22Rv1 (cell line): ENCODE measurements at regions not wholly inside any gene's neighbourhood (a gene's known extent, or its start where the extent isn't known, plus 50 kb on each side); places are given as distances from the start of the nearest gene placed in this dataset.

Experiments used
- ZFX ChIP-seq: fragments of 450-650 bp; IDR thresholded peaks from 2 replicates; pipeline ENCODE4 v1.6.1; 2017; ENCODE audit warnings: antibody characterized with exemption, borderline replicate concordance
- TF ChIP-seq, protein P1 (sequence below): fragments of 450-650 bp; IDR thresholded peaks from 2 replicates; pipeline ENCODE4 v1.5.1; 2017; ENCODE audit warnings: mild to moderate bottlenecking

DNA sequence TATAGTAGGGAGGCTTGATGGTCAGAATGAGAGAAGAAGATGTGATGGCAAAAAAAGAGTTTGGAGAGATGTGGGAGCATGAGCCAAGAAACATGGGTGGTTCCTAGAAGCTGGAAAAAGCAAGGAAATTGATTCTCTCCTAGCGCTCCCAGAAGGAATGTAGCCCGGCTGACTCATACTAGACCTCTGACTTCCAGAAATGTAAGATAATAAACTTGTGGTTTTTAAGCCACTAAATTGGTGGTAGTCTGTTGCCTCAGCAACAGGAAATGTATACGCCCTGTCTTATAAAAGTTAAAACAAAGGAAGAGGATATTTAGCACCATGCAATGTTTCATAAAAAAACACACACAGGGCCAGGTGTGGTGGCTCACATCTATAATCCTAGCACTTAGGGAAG is 182.7 kb upstream of the PCDH7 start:
- TF ChIP-seq, protein P1, sequence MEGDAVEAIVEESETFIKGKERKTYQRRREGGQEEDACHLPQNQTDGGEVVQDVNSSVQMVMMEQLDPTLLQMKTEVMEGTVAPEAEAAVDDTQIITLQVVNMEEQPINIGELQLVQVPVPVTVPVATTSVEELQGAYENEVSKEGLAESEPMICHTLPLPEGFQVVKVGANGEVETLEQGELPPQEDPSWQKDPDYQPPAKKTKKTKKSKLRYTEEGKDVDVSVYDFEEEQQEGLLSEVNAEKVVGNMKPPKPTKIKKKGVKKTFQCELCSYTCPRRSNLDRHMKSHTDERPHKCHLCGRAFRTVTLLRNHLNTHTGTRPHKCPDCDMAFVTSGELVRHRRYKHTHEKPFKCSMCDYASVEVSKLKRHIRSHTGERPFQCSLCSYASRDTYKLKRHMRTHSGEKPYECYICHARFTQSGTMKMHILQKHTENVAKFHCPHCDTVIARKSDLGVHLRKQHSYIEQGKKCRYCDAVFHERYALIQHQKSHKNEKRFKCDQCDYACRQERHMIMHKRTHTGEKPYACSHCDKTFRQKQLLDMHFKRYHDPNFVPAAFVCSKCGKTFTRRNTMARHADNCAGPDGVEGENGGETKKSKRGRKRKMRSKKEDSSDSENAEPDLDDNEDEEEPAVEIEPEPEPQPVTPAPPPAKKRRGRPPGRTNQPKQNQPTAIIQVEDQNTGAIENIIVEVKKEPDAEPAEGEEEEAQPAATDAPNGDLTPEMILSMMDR, result no peak
- TF ChIP-seq ZFX, result no peak
